ENCODE measurements at regions not wholly inside any gene's neighbourhood (a gene's known extent, or its start where the extent isn't known, plus 50 kb on each side); places are given as distances from the start of the nearest gene placed in this dataset.

- intact Hi-C loops (cut with DNase I; ENCODE audit: low total_unique reads) = no loop called here
- H3K4me3 ChIP-seq (ENCODE audit: low read depth, poor library complexity, severe bottlenecking) = no peak overlapping the region
- TF ChIP-seq POLR2A (IDR thresholded peaks at IDR 0.05) = no peak
- no peak for TF ChIP-seq CTCF (IDR thresholded peaks at IDR 0.05)
- no peak for DNase-seq (ENCODE audit: low spot score in 2 of 2)
Measured at GRCh38 chr3:34179716-34180115, 381.3 kb downstream of the PDCD6IP start.

- no peak overlapping the region for H3K4me3 ChIP-seq (ENCODE audit: low read depth, poor library complexity, severe bottlenecking)
- 56 to 75% methylated on average over 2 of the region's 2 CpGs for whole genome bisulfite sequencing, 2 donors
- TF ChIP-seq POLR2A (IDR thresholded peaks at IDR 0.05) (no peak), CTCF (IDR thresholded peaks at IDR 0.05) (no peak)
- no peak for DNase-seq (ENCODE audit: low spot score in 2 of 2)
- intact Hi-C loops (cut with DNase I; ENCODE audit: low total_unique reads) = no loop called here
Measured at GRCh38 chr3:34180532-34180931, 382.1 kb downstream of the PDCD6IP start.

DNA sequence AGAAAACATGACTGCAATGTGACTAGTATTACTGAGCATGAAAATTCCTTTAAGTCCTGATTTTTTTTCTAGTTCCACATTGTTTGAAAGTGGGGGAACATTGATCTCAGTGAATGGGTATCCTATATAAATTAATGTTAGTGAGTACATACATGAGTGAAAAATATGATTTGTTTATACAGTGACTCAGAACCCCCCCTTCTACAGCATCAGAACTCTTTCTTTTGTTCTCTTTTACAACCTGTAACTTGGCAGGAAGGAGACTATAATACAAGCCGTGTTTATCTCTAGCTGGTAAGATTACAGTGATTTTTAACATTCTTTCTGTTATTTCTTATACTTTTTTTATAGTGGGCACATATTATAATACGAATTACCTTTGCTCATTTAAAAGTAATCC, 384.7 kb downstream of the PDCD6IP start:
- TF ChIP-seq CTCF (IDR thresholded peaks at IDR 0.05) = no peak
- no peak for TF ChIP-seq POLR2A (IDR thresholded peaks at IDR 0.05)
- DNase-seq (ENCODE audit: low spot score in 2 of 2) = no peak
- H3K4me3 ChIP-seq (ENCODE audit: low read depth, poor library complexity, severe bottlenecking) = no peak overlapping the region
- intact Hi-C loops (cut with DNase I; ENCODE audit: low total_unique reads) = no loop called here
- 28 to 46% methylated on average over 2 of the region's 2 CpGs for WGBS, 2 donors

- 47 to 61% methylated on average over 10 of the region's 10 CpGs for WGBS, 2 donors
Measured at GRCh38 chr3:34183611-34184340, 385.3 kb downstream of the PDCD6IP start.

DNA sequence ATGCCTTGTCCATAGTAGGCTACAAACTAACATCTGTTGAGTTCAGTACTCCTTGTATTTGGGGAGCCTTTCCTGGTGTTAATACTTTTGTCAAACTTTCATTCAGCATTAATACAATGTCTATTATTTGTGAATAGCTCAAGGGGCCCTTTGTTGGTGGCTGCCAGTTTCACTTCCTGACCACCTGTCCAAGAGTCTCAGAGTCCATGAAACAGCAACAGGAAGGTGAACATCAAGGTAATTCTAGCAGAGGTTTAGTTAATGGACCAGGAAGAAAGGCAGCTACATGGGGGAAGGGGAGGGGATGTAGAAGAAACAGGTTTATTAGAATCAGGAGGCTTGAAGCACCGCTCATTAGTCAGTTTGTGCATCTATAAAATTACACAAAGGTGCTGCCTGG, 386.9 kb downstream of the PDCD6IP start:
- no peak overlapping the region for H3K4me3 ChIP-seq (ENCODE audit: low read depth, poor library complexity, severe bottlenecking)
- no peak for DNase-seq (ENCODE audit: low spot score in 2 of 2)
- no peak for TF ChIP-seq CTCF (IDR thresholded peaks at IDR 0.05)
- TF ChIP-seq POLR2A (IDR thresholded peaks at IDR 0.05) = no peak
- WGBS, 2 donors = 86 to 89% methylated on average over 1 of the region's 1 CpG
- intact Hi-C loops (cut with DNase I; ENCODE audit: low total_unique reads) = no loop called here

More at GRCh38 chr3:34183611-34184340, 385.3 kb downstream of the PDCD6IP start:
- no peak for DNase-seq (ENCODE audit: low spot score in 2 of 2)
- no peak overlapping the region for H3K4me3 ChIP-seq (ENCODE audit: low read depth, poor library complexity, severe bottlenecking)
- TF ChIP-seq CTCF (IDR thresholded peaks at IDR 0.05) (no peak), POLR2A (IDR thresholded peaks at IDR 0.05) (no peak)
- intact Hi-C loops (cut with DNase I; ENCODE audit: low total_unique reads) = no loop called here

DNA sequence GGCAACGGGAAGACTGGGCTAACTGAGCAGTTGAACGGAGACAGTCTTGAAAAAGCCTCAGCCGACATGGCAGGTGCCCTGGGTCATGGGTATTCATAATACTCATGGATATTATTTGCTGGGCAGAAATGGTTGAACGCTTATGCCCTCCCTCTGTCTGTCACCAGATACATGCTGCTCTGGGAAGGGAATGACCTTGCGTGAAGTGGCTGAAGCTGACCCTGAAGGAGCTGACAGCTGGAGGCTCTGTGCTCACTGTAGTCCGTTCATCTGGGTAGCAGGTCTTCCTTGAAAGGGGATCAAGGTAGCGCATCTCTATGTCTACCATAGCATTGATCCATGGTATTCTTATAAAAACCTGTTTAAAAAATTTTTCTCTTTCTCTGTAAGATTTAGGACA, 390.7 kb downstream of the PDCD6IP start:
- 84 to 87% methylated on average over 7 of the region's 7 CpGs for WGBS, 2 donors
- DNase-seq (ENCODE audit: low spot score in 2 of 2) = no peak

More for the DNA sequence above, 390.7 kb downstream of the PDCD6IP start:
- no peak for TF ChIP-seq CTCF (IDR thresholded peaks at IDR 0.05)
- TF ChIP-seq POLR2A (IDR thresholded peaks at IDR 0.05) = no peak
- intact Hi-C loops (cut with DNase I; ENCODE audit: low total_unique reads) = no loop called here
- H3K4me3 ChIP-seq (ENCODE audit: low read depth, poor library complexity, severe bottlenecking) = no peak overlapping the region

Measured in lower leg skin (tissue), 4 donors.